H1 (cell line): ENCODE measurements at regions not wholly inside any gene's neighbourhood (a gene's known extent, or its start where the extent isn't known, plus 50 kb on each side); places are given as distances from the start of the nearest gene placed in this dataset.

Experiments used
- CBX8 ChIP-seq: fragments of 300-800, 300-1000 bp; sonication (generic); IDR thresholded peaks from 2 replicates; pipeline ENCODE4 v1.7.1; 2016; ENCODE audit warnings: low read depth, low read length, borderline replicate concordance
- CHD1 ChIP-seq: IDR thresholded peaks from 2 replicates; pipeline ENCODE4 v1.6.1; 2012; ENCODE audit warnings: low read depth, low read length, improper control_type of control experiment
- HDAC6 ChIP-seq: IDR thresholded peaks from one replicate; pipeline ENCODE4 v1.7.1; 2012; ENCODE audit warnings: low read depth, mild to moderate bottlenecking, inconsistent platforms, low read length, moderate library complexity
- KDM1A ChIP-seq: fragments of 200-600, 300-600 bp; sonication (generic); IDR thresholded peaks from 2 replicates; pipeline ENCODE4 v1.7.1; 2016; ENCODE audit warnings: mild to moderate bottlenecking, low read length, borderline replicate concordance
- MAFK ChIP-seq: IDR thresholded peaks from 2 replicates; pipeline ENCODE4 v1.6.1; 2012; ENCODE audit warnings: low read depth, mild to moderate bottlenecking, improper control_type of control experiment, low read length
- NANOG ChIP-seq: IDR thresholded peaks from 2 replicates; pipeline ENCODE4 v1.6.1; 2011; ENCODE audit warnings: low read length, low read depth, mild to moderate bottlenecking, inconsistent platforms; ENCODE audit not compliant: insufficient read depth, poor library complexity, severe bottlenecking
- POLR2A ChIP-seq, 2 experiments: IDR thresholded peaks; 1 replicate in 1 of 2; 2 replicates in 1 of 2; pipeline ENCODE4 v1.6.1; 2011; ENCODE audit warnings: low read depth in 2 of 2, low read length in 2 of 2, mild to moderate bottlenecking in 2 of 2; ENCODE audit errors: control extremely low read depth in 1 of 2
- TAF7 ChIP-seq: optimal IDR thresholded peaks from 2 replicates; pipeline ENCODE3; 2011; ENCODE audit warnings: low read depth, mild to moderate bottlenecking, inconsistent platforms, low read length, moderate library complexity, borderline replicate concordance
- TF ChIP-seq, protein P1 (sequence below): fragments of 300-600 bp; sonication (generic); IDR thresholded peaks from 2 replicates; pipeline ENCODE4 v1.7.1; 2012; ENCODE audit warnings: low read length, moderate library complexity, mild to moderate bottlenecking, inconsistent platforms; ENCODE audit not compliant: insufficient replicate concordance
- TF ChIP-seq, protein P2 (sequence below): IDR thresholded peaks from 2 replicates; pipeline ENCODE4 v1.6.1; 2011; ENCODE audit warnings: low read length, improper control_type of control experiment
- TF ChIP-seq, protein P3 (sequence below): IDR thresholded peaks from 2 replicates; pipeline ENCODE4 v1.6.1; 2012; ENCODE audit warnings: inconsistent platforms

DNA sequence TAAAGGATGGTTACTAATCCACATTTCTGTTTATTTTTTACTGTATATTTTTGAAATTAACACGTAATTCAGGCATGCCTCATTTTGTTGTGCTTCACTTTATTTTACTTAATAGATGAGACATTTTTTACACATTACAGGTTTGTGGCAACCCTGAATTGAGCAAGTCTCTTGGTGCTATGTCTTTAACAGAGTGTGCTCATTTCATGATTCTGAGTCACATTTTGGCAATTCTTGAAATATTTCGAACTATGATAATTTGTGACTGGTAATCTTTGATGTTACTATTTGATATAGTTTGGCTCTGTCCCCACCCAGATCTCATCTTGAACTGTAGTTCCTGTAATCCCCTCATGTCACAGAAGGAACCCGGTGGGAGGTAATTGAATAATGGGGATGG lies 1120.5 kb upstream of the FLRT2 start (continued):
- TF ChIP-seq, protein P1, sequence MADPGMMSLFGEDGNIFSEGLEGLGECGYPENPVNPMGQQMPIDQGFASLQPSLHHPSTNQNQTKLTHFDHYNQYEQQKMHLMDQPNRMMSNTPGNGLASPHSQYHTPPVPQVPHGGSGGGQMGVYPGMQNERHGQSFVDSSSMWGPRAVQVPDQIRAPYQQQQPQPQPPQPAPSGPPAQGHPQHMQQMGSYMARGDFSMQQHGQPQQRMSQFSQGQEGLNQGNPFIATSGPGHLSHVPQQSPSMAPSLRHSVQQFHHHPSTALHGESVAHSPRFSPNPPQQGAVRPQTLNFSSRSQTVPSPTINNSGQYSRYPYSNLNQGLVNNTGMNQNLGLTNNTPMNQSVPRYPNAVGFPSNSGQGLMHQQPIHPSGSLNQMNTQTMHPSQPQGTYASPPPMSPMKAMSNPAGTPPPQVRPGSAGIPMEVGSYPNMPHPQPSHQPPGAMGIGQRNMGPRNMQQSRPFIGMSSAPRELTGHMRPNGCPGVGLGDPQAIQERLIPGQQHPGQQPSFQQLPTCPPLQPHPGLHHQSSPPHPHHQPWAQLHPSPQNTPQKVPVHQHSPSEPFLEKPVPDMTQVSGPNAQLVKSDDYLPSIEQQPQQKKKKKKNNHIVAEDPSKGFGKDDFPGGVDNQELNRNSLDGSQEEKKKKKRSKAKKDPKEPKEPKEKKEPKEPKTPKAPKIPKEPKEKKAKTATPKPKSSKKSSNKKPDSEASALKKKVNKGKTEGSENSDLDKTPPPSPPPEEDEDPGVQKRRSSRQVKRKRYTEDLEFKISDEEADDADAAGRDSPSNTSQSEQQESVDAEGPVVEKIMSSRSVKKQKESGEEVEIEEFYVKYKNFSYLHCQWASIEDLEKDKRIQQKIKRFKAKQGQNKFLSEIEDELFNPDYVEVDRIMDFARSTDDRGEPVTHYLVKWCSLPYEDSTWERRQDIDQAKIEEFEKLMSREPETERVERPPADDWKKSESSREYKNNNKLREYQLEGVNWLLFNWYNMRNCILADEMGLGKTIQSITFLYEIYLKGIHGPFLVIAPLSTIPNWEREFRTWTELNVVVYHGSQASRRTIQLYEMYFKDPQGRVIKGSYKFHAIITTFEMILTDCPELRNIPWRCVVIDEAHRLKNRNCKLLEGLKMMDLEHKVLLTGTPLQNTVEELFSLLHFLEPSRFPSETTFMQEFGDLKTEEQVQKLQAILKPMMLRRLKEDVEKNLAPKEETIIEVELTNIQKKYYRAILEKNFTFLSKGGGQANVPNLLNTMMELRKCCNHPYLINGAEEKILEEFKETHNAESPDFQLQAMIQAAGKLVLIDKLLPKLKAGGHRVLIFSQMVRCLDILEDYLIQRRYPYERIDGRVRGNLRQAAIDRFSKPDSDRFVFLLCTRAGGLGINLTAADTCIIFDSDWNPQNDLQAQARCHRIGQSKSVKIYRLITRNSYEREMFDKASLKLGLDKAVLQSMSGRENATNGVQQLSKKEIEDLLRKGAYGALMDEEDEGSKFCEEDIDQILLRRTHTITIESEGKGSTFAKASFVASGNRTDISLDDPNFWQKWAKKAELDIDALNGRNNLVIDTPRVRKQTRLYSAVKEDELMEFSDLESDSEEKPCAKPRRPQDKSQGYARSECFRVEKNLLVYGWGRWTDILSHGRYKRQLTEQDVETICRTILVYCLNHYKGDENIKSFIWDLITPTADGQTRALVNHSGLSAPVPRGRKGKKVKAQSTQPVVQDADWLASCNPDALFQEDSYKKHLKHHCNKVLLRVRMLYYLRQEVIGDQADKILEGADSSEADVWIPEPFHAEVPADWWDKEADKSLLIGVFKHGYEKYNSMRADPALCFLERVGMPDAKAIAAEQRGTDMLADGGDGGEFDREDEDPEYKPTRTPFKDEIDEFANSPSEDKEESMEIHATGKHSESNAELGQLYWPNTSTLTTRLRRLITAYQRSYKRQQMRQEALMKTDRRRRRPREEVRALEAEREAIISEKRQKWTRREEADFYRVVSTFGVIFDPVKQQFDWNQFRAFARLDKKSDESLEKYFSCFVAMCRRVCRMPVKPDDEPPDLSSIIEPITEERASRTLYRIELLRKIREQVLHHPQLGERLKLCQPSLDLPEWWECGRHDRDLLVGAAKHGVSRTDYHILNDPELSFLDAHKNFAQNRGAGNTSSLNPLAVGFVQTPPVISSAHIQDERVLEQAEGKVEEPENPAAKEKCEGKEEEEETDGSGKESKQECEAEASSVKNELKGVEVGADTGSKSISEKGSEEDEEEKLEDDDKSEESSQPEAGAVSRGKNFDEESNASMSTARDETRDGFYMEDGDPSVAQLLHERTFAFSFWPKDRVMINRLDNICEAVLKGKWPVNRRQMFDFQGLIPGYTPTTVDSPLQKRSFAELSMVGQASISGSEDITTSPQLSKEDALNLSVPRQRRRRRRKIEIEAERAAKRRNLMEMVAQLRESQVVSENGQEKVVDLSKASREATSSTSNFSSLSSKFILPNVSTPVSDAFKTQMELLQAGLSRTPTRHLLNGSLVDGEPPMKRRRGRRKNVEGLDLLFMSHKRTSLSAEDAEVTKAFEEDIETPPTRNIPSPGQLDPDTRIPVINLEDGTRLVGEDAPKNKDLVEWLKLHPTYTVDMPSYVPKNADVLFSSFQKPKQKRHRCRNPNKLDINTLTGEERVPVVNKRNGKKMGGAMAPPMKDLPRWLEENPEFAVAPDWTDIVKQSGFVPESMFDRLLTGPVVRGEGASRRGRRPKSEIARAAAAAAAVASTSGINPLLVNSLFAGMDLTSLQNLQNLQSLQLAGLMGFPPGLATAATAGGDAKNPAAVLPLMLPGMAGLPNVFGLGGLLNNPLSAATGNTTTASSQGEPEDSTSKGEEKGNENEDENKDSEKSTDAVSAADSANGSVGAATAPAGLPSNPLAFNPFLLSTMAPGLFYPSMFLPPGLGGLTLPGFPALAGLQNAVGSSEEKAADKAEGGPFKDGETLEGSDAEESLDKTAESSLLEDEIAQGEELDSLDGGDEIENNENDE: no peak
- no peak for TF ChIP-seq NANOG
- TF ChIP-seq KDM1A: no peak
- TF ChIP-seq CHD1: no peak
- TF ChIP-seq, protein P2, sequence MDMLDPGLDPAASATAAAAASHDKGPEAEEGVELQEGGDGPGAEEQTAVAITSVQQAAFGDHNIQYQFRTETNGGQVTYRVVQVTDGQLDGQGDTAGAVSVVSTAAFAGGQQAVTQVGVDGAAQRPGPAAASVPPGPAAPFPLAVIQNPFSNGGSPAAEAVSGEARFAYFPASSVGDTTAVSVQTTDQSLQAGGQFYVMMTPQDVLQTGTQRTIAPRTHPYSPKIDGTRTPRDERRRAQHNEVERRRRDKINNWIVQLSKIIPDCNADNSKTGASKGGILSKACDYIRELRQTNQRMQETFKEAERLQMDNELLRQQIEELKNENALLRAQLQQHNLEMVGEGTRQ: no peak
- no peak for TF ChIP-seq CBX8
- no peak for TF ChIP-seq TAF7
- TF ChIP-seq, protein P3, sequence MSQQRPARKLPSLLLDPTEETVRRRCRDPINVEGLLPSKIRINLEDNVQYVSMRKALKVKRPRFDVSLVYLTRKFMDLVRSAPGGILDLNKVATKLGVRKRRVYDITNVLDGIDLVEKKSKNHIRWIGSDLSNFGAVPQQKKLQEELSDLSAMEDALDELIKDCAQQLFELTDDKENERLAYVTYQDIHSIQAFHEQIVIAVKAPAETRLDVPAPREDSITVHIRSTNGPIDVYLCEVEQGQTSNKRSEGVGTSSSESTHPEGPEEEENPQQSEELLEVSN: no peak
- no peak for TF ChIP-seq HDAC6
- TF ChIP-seq MAFK: no peak
- no peak for TF ChIP-seq POLR2A (IDR thresholded peaks at IDR 0.05; ENCODE audit: control extremely low read depth in 1 of 2, low read depth in 2 of 2, low read length in 2 of 2)
